H9 (cell line): ENCODE measurements at regions not wholly inside any gene's neighbourhood (a gene's known extent, or its start where the extent isn't known, plus 50 kb on each side); places are given as distances from the start of the nearest gene placed in this dataset.

Experiments used
- DNase-seq: peaks from one replicate; pipeline ENCODE4 v3.0.0-alpha.2; 2017
- H2AFZ ChIP-seq: one replicate; pipeline ENCODE4 v1.6.1; 2013; ENCODE audit warnings: mild to moderate bottlenecking, low read length, control low read depth, moderate library complexity
- H2AK5ac ChIP-seq: 2 replicates; pipeline ENCODE4 v1.6.1; 2013; ENCODE audit warnings: low read length, control low read depth, mixed read lengths; ENCODE audit not compliant: insufficient read length
- H2BK120ac ChIP-seq: one replicate; pipeline ENCODE4 v1.6.1; 2013; ENCODE audit warnings: low read depth, mild to moderate bottlenecking, low read length, control low read depth, inconsistent platforms; ENCODE audit not compliant: poor library complexity, severe bottlenecking
- H2BK12ac ChIP-seq: 2 replicates; pipeline ENCODE4 v1.6.1; 2013; ENCODE audit warnings: low read length, control low read depth, mixed read lengths, low read depth; ENCODE audit not compliant: insufficient read length
- H2BK15ac ChIP-seq: 2 replicates; pipeline ENCODE4 v1.6.1; 2013; ENCODE audit warnings: low read depth, low read length, control low read depth
- H2BK20ac ChIP-seq: one replicate; pipeline ENCODE4 v1.6.1; 2013; ENCODE audit warnings: low read depth, mild to moderate bottlenecking, low read length, control low read depth, inconsistent platforms; ENCODE audit not compliant: poor library complexity, severe bottlenecking
- H2BK5ac ChIP-seq: 2 replicates; pipeline ENCODE4 v1.6.1; 2013; ENCODE audit warnings: low read length, control low read depth, mixed read lengths; ENCODE audit not compliant: insufficient read length
- H3K14ac ChIP-seq: 2 replicates; pipeline ENCODE4 v1.6.1; 2013; ENCODE audit warnings: low read length, control low read depth; ENCODE audit not compliant: insufficient read depth
- H3K18ac ChIP-seq: 2 replicates; pipeline ENCODE4 v1.6.1; 2013; ENCODE audit warnings: low read depth, mild to moderate bottlenecking, mixed read lengths, low read length, control low read depth; ENCODE audit not compliant: insufficient read length
- H3K23ac ChIP-seq: 2 replicates; pipeline ENCODE4 v1.6.1; 2013; ENCODE audit warnings: low read length, control low read depth, mixed read lengths, low read depth; ENCODE audit not compliant: insufficient read length
- H3K23me2 ChIP-seq: 2 replicates; pipeline ENCODE4 v1.6.1; 2013; ENCODE audit warnings: low read depth, mild to moderate bottlenecking, mixed read lengths, low read length, control low read depth; ENCODE audit not compliant: insufficient read length, poor library complexity, severe bottlenecking
- H3K27ac ChIP-seq: 2 replicates; pipeline ENCODE4 v1.5.1; 2013; ENCODE audit warnings: low read length, control low read depth, mixed read lengths, low read depth; ENCODE audit not compliant: insufficient read length
- H3K27me3 ChIP-seq: 2 replicates; pipeline ENCODE4 v1.6.1; 2013; ENCODE audit warnings: low read length, control low read depth, inconsistent platforms; ENCODE audit not compliant: insufficient read depth
- H3K4ac ChIP-seq: 2 replicates; pipeline ENCODE4 v1.6.1; 2013; ENCODE audit warnings: low read depth, mild to moderate bottlenecking, control low read depth, inconsistent platforms, low read length, moderate library complexity
- H3K4me1 ChIP-seq: 2 replicates; pipeline ENCODE4 v1.6.1; 2013; ENCODE audit warnings: low read length, control low read depth, inconsistent platforms; ENCODE audit not compliant: insufficient read depth
- H3K4me2 ChIP-seq: 2 replicates; pipeline ENCODE4 v1.6.1; 2013; ENCODE audit warnings: low read length, control low read depth, mixed read lengths; ENCODE audit not compliant: insufficient read length, insufficient read depth
- H3K56ac ChIP-seq: 2 replicates; pipeline ENCODE4 v1.6.1; 2013; ENCODE audit warnings: low read depth, mild to moderate bottlenecking, mixed read lengths, low read length, control low read depth; ENCODE audit not compliant: insufficient read length
- H3K79me1 ChIP-seq: 2 replicates; pipeline ENCODE4 v1.6.1; 2013; ENCODE audit warnings: low read depth, mild to moderate bottlenecking, moderate library complexity, low read length, control low read depth, inconsistent platforms; ENCODE audit not compliant: insufficient read depth, poor library complexity, severe bottlenecking
- H3K79me2 ChIP-seq: 2 replicates; pipeline ENCODE4 v1.6.1; 2013; ENCODE audit warnings: low read length, control low read depth, inconsistent platforms; ENCODE audit not compliant: insufficient read depth
- H3K9ac ChIP-seq: 2 replicates; pipeline ENCODE4 v1.6.1; 2013; ENCODE audit warnings: low read length, control low read depth, mixed read lengths; ENCODE audit not compliant: insufficient read length; ENCODE audit errors: extremely low read depth
- H3K9me3 ChIP-seq: one replicate; pipeline ENCODE4 v1.6.1; 2013; ENCODE audit warnings: low read depth, low read length, inconsistent platforms; ENCODE audit not compliant: control insufficient read depth
- H3T11ph ChIP-seq: one replicate; pipeline ENCODE4 v1.6.1; 2013; ENCODE audit warnings: mild to moderate bottlenecking, low read length, control low read depth, inconsistent platforms
- H4K20me1 ChIP-seq: one replicate; pipeline ENCODE4 v1.6.1; 2013; ENCODE audit not compliant: control insufficient read depth, insufficient read length, insufficient read depth
- H4K5ac ChIP-seq: 2 replicates; pipeline ENCODE4 v1.6.1; 2013; ENCODE audit warnings: low read depth, mild to moderate bottlenecking, mixed read lengths, low read length, control low read depth; ENCODE audit not compliant: insufficient read length
- H4K8ac ChIP-seq: replicated peaks from 2 replicates; pipeline ENCODE4 v1.6.1; 2013; ENCODE audit warnings: low read length, control low read depth, mixed read lengths, low read depth; ENCODE audit not compliant: insufficient read length
- H4K91ac ChIP-seq: 2 replicates; pipeline ENCODE4 v1.6.1; 2013; ENCODE audit warnings: low read depth, mild to moderate bottlenecking, moderate library complexity, mixed read lengths, low read length, control low read depth; ENCODE audit not compliant: insufficient read length
- H3K27ac Mint-ChIP-seq, 3 experiments: 2 replicates in 2 of 3; 3 replicates in 1 of 3; pipeline ENCODE4 v1.8.0; 2020 to 2021; ENCODE audit warnings: mixed read lengths in 3 of 3, mild to moderate bottlenecking in 1 of 3, moderate library complexity in 1 of 3
- H3K27me3 Mint-ChIP-seq: 2 replicates; pipeline ENCODE4 v1.8.0; 2021; ENCODE audit warnings: low read depth, mild to moderate bottlenecking, moderate library complexity, mixed read lengths
- H3K36me3 Mint-ChIP-seq, 3 experiments: 2 replicates in 2 of 3; 3 replicates in 1 of 3; pipeline ENCODE4 v1.8.0; 2020 to 2021; ENCODE audit warnings: low read depth in 3 of 3, mixed read lengths in 3 of 3; ENCODE audit not compliant: insufficient read depth in 1 of 3
- H3K4me1 Mint-ChIP-seq, 2 experiments: 2 replicates each; pipeline ENCODE4 v1.8.0; 2020; ENCODE audit warnings: mixed read lengths in 2 of 2
- H3K4me3 Mint-ChIP-seq, 2 experiments: 2 replicates in 1 of 2; 3 replicates in 1 of 2; pipeline ENCODE4 v1.8.0; 2020 to 2021; ENCODE audit warnings: mild to moderate bottlenecking in 2 of 2, mixed read lengths in 2 of 2, moderate library complexity in 1 of 2
- H3K9me3 Mint-ChIP-seq, 2 experiments: 2 replicates in 1 of 2; 3 replicates in 1 of 2; pipeline ENCODE4 v1.8.0; 2020; ENCODE audit warnings: mild to moderate bottlenecking in 2 of 2, mixed read lengths in 2 of 2, moderate library complexity in 1 of 2
- WGBS: extraction: QIAGEN DNeasy Blood & Tissue Kit; methylation state at CpG from one replicate; pipeline ENCODE4 v1.1.7; 2013; ENCODE audit warnings: missing lambda C conversion rate, low lambda C conversion rate, mixed read lengths; ENCODE audit not compliant: insufficient read length; ENCODE audit errors: extremely low coverage; 5-methylcytosine and 5-hydroxymethylcytosine counted together
- TF ChIP-seq, protein P1 (sequence below): fragments of 200-600 bp; sonication (generic); conservative IDR thresholded peaks from 3 replicates; pipeline ENCODE4 v1.8.0; 2021; ENCODE audit warnings: antibody characterized with exemption, mild to moderate bottlenecking

DNA sequence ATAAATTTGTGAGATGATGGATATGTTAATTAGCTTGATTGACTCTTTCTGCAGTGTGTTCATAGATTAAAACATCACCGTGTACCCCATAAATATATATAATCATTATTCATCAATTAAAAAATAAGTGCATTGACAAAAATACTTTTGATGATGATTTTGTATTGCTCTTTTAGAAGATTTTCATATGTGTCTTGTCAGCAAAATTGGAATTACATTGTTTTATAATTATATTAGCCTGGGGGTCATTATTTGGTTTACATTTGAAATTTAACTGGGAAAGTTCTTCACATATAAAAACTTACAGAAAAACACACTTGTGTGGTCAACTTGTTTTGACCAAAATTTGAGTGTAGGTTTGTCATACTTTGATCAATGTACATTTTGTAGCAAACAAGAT lies 614.6 kb upstream of the ITGA1 start:
- no peaks in the 10 kb centered on the region for H4K20me1 ChIP-seq
- Mint-ChIP-seq H3K27me3 (no peaks in the 10 kb centered on the region), H3K27ac (no peak overlapping the region), H3K4me3 (no peak overlapping the region), H3K9me3 (peaks cover 0 to 4% of the 10 kb centered on the region in 2 experiments; a peak in 2 of 5 replicates), H3K4me1 (no peaks in the 10 kb centered on the region), H3K36me3 (no peaks in the 10 kb centered on the region; a peak in 1 of 7 replicates)
- no peaks in the 10 kb centered on the region for H3K79me2 ChIP-seq
- no peak overlapping the region for H3K4ac ChIP-seq
- H3K27ac ChIP-seq: no peak overlapping the region
- H4K91ac ChIP-seq: no peak overlapping the region
- H2AK5ac ChIP-seq: no peak overlapping the region
- no CpG with 5 or more reads among the region's 1 CpG for WGBS
- no peak overlapping the region for H3K14ac ChIP-seq
- H3K9me3 ChIP-seq: no peaks in the 10 kb centered on the region
- H2AFZ ChIP-seq: no peak overlapping the region
- no peak overlapping the region for H4K8ac ChIP-seq
- no peaks in the 10 kb centered on the region for H3K4me1 ChIP-seq
- no peak overlapping the region for H3K56ac ChIP-seq
- H3K27me3 ChIP-seq: no peaks in the 10 kb centered on the region
- no peak overlapping the region for H2BK5ac ChIP-seq
- H3K4me2 ChIP-seq: no peak overlapping the region
- DNase-seq: no peak
- no peak overlapping the region for H3K23ac ChIP-seq
- H2BK20ac ChIP-seq: no peak overlapping the region
- H3K79me1 ChIP-seq: no peaks in the 10 kb centered on the region
- H3K23me2 ChIP-seq: no peaks in the 10 kb centered on the region
- H2BK15ac ChIP-seq: no peak overlapping the region
- H2BK12ac ChIP-seq: no peak overlapping the region
- H4K5ac ChIP-seq: no peak overlapping the region
- H3K9ac ChIP-seq: no peak overlapping the region
- H2BK120ac ChIP-seq: no peak overlapping the region
- no peak overlapping the region for H3T11ph ChIP-seq
- no peak overlapping the region for H3K18ac ChIP-seq
- TF ChIP-seq, protein P1, sequence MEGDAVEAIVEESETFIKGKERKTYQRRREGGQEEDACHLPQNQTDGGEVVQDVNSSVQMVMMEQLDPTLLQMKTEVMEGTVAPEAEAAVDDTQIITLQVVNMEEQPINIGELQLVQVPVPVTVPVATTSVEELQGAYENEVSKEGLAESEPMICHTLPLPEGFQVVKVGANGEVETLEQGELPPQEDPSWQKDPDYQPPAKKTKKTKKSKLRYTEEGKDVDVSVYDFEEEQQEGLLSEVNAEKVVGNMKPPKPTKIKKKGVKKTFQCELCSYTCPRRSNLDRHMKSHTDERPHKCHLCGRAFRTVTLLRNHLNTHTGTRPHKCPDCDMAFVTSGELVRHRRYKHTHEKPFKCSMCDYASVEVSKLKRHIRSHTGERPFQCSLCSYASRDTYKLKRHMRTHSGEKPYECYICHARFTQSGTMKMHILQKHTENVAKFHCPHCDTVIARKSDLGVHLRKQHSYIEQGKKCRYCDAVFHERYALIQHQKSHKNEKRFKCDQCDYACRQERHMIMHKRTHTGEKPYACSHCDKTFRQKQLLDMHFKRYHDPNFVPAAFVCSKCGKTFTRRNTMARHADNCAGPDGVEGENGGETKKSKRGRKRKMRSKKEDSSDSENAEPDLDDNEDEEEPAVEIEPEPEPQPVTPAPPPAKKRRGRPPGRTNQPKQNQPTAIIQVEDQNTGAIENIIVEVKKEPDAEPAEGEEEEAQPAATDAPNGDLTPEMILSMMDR: no peak
